ENCODE measurements at regions not wholly inside any gene's neighbourhood (a gene's known extent, or its start where the extent isn't known, plus 50 kb on each side); places are given as distances from the start of the nearest gene placed in this dataset.

- no peak for TF ChIP-seq CTCF (IDR thresholded peaks at IDR 0.05; ENCODE audit: borderline replicate concordance, insufficient read depth, low read depth, low read length)
- no peak overlapping the region for H3K4me3 ChIP-seq (ENCODE audit: low read depth, low read length)
These were observed 434.0 kb downstream of the NFIB start for GRCh38 chr9:13879981-13880380.

GRCh38 chr9:13879011-13879410 lies 434.9 kb downstream of the NFIB start:
- no peak overlapping the region for H3K4me3 ChIP-seq (ENCODE audit: low read depth, low read length)
- TF ChIP-seq CTCF (IDR thresholded peaks at IDR 0.05; ENCODE audit: borderline replicate concordance, insufficient read depth, low read depth, low read length), result no peak

GRCh38 chr9:13878241-13878711 lies 435.7 kb downstream of the NFIB start:
- TF ChIP-seq CTCF (IDR thresholded peaks at IDR 0.05; ENCODE audit: borderline replicate concordance, insufficient read depth, low read depth, low read length), result no peak
- H3K4me3 ChIP-seq (ENCODE audit: low read depth, low read length), result no peak overlapping the region

- no peak overlapping the region for H3K4me3 ChIP-seq (ENCODE audit: low read depth, low read length)
- no peak for TF ChIP-seq CTCF (IDR thresholded peaks at IDR 0.05; ENCODE audit: borderline replicate concordance, insufficient read depth, low read depth, low read length)
These were observed 437.2 kb downstream of the NFIB start for GRCh38 chr9:13876741-13877140.

- TF ChIP-seq CTCF (IDR thresholded peaks at IDR 0.05; ENCODE audit: borderline replicate concordance, insufficient read depth, low read depth, low read length), result no peak
- H3K4me3 ChIP-seq (ENCODE audit: low read depth, low read length), result no peak overlapping the region
These were observed 440.7 kb downstream of the NFIB start for GRCh38 chr9:13873203-13873602.

- no peak for TF ChIP-seq CTCF (IDR thresholded peaks at IDR 0.05; ENCODE audit: borderline replicate concordance, insufficient read depth, low read depth, low read length)
- no peak overlapping the region for H3K4me3 ChIP-seq (ENCODE audit: low read depth, low read length)
These were observed 445.6 kb downstream of the NFIB start for GRCh38 chr9:13868336-13868735.

GRCh38 chr9:13865869-13866268 lies 448.1 kb downstream of the NFIB start:
- no peak for TF ChIP-seq CTCF (IDR thresholded peaks at IDR 0.05; ENCODE audit: borderline replicate concordance, insufficient read depth, low read depth, low read length)

More at GRCh38 chr9:13865869-13866268, 448.1 kb downstream of the NFIB start:
- H3K4me3 ChIP-seq (ENCODE audit: low read depth, low read length), result no peak overlapping the region
